GM21515 (cell line): ENCODE measurements at regions not wholly inside any gene's neighbourhood (a gene's known extent, or its start where the extent isn't known, plus 50 kb on each side); places are given as distances from the start of the nearest gene placed in this dataset.

Experiments
- ATAC-seq: cut with Tn5 transposase; IDR thresholded peaks from one replicate; pipeline ENCODE4 v1.9.1; 2021; ENCODE audit not compliant: unreplicated experiment

DNA sequence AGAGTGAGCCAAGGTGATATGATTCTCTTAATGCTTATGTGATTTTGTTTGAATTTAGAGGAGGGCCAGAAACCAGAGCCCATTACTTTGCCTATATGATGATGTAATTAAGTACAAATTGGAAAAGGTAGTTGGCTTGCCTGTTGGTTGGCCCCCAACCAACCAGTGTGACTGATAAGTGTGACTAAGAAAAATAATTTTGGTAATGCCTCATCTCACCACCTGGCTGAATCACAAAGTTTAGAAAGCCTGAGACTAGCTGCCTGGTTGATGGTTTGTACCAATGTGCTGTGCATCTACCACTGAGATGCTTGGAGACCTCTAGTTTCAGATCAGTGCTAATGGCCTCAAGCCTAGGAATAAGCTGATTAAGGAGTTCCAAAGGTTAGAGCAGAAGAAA lies 338.7 kb downstream of the CDH2 start:
- no peak for ATAC-seq

GRCh38 chr18:27826101-27826500 lies 350.8 kb downstream of the CDH2 start:
- ATAC-seq, result no peak

GRCh38 chr18:27825689-27826088 lies 351.2 kb downstream of the CDH2 start:
- ATAC-seq, result no peak

GRCh38 chr18:27824841-27825681 lies 351.9 kb downstream of the CDH2 start:
- ATAC-seq, result no peak

- no peak for ATAC-seq
Observed at GRCh38 chr18:27824275-27824674, 352.7 kb downstream of the CDH2 start.

DNA sequence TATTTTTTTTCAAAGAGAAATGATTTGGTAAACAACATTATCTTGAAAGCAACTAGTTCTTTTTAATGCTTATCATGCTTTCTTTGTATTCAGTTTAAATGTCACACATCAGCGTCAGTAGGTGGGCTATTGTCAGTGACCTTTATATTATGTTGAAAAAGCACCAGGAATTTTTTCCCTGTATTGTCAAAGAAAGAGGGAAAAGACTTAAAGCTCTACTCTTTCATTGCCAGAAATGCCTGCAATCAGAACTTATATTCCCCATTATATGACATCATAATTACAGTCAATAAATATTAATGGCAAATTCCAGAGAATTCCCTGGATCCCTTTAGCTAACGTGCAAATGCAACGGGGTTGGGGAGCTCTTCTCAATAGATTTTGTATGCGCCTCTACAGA lies 353.9 kb downstream of the CDH2 start:
- ATAC-seq, result no peak

- no peak for ATAC-seq
Observed at GRCh38 chr18:27808683-27809082, 368.2 kb downstream of the CDH2 start.

DNA sequence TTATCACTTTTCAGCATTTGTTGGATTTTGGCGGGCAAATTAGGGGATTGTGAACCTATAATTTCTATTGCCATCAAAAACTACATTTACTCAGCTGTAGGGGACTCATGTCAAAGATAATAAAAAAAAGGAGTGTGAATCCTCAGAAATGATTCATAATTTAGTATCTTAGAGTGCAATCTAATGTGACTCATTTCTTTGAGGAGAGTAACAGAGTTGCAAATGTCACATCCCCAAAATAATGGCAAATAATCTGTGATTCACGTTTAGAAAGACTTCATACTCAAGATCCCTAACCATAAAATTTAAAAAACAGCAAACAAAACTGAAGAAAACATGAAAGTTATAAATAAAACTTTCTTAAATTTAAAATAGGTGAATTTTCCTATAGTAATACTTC lies 373.0 kb downstream of the CDH2 start:
- no peak for ATAC-seq

- ATAC-seq, result no peak
Observed at GRCh38 chr18:27797484-27797883, 379.4 kb downstream of the CDH2 start.

DNA sequence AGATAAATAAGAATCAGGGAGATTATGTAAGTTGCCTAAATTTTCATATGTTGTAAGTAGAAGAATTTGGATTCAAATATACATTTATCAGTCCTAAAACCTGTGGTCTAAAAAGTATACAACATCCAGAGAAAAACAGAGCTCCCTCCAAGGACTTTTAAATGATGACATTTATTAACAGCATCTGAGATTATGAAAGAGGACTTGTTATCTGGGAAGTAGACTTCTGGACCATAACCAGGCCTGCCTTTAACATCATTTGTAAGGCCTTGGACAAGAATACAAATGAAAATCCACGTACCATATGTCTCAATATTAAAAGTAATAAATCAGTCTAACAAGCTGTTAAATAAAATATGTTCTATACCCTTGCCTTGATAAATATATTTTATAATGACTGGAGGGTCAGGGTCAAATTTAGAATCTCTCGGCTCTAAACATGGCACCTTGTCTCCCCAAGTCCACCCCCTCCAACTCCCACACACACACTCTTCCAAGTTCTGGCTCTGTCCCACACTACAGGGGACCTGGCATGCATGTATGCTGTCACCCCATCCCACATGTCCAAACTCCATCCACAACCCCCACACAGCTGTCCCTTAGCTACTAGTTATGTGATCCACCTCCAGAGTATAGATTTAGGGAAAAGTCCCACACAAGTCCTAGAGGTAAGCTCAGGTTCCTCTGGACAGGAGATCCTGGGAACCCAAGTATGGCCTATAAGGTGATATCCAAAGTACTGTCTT lies 382.6 kb downstream of the CDH2 start:
- ATAC-seq, result no peak

- no peak for ATAC-seq
Observed at GRCh38 chr18:27793013-27793785, 383.7 kb downstream of the CDH2 start.

DNA sequence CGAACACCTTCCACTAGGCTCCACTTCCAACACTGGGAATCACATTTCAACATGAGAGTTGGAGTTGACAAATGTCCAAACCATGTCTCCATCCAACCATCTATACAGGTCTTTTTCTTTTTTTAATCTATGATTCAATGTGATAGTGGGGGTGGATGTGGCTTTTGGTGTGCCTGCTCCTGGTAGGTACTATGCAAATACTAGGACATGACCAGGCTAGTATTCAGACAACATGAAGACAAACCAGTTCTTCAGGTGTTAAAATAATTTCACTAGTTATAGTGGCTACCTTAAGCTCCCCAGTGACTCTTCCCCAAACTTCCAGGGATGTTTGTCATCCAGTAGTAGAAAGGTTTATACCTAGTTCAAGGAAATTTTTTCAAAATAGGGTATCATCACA lies 387.5 kb downstream of the CDH2 start:
- ATAC-seq, result no peak

DNA sequence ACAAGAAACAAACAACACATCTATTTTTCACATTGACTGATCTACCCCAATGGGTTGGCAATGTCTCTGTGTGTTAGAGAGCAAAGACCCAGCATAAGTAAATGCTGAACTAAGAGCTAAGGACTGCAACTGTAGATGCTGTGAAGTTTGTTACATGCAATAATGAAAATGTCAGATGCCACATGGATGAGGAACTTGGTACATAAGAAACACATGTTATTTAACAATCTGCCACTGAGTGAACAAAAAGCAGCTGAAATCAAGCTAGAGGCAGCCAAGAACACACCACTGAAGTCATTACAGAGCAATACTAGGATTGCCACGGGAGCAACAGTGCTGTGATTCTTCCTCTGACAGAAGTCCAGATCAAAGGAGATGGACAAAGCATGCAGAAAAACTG lies 389.4 kb downstream of the CDH2 start:
- ATAC-seq, result no peak

DNA sequence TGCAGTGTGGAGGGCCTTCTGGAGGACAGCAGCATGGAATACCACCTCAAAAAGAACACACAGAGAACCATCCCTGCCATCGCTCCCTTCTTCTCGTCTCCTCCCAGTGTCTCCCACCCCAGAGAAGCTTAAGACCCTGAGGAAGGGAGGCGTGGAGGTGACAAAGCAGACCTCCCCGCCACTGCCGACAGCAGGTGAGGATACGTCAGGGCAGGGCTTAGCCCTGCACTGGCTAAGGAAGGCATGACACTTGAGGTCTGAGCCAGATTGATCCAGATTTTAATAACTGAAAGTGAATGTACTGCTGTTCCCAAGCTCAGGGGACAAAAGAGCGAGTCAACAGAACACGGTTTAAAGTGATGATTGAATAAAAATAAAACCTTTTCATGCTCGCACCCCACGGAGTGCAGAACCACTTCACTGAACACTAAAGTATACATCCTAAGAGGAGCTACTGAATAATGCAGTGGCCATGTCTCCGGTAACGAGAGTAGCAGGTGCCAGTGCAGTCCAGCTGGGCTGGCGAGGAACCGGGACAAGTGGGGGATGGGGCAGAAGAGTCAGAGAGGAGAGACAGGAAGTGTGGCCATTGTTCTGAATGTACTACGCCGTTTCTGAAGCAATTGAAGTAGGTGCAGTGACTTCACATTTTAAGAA lies 391.0 kb downstream of the CDH2 start:
- no peak for ATAC-seq

DNA sequence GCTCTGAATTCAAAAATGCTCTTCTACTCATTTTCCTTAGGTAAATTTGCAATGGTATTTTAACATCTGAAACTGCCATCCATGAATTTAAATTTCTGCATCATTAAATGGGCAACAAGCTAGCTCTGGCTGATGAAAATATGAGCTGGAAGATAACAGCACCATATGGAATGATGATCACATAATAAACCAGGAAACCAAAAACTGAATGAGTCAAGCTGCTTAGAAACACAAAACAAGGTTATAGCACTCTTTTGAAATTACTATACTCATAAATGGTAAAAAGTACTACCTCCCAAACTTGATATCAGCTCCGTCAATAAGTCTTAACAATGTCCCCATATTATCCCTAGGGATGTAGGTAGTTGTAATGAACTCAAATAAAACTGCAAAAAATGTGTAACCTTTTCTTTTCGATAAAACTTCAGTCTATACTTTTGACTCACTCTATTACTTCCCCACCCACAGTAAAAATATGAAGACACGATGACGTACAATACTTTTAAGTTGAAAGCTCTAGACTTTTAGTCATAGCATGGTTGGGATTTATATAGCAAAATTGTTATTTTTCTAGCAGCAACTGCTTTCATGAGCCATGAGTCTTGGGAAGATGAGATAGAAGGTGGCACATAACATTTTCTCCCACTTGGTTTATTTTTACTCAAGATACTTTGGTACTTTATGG lies 396.7 kb downstream of the CDH2 start:
- ATAC-seq, result no peak

DNA sequence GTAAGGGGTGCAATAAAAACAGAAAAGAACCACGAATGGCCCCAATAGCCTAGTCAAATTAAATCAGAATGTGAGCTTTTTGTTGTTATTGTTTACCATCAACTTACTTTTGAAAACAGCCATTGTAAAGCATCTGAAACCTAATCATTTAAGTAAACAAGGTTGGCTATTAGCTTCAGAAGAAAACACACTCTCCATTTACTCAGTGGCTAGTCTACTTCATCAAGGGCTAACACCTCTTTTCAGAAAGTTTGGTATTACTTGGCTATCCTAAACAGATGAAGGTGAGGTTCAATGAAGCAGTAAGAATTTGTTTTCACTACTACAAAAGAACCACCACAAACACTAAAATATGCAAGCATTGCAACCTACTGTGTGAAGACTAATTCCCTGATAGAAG lies 398.0 kb downstream of the CDH2 start:
- ATAC-seq, result no peak

DNA sequence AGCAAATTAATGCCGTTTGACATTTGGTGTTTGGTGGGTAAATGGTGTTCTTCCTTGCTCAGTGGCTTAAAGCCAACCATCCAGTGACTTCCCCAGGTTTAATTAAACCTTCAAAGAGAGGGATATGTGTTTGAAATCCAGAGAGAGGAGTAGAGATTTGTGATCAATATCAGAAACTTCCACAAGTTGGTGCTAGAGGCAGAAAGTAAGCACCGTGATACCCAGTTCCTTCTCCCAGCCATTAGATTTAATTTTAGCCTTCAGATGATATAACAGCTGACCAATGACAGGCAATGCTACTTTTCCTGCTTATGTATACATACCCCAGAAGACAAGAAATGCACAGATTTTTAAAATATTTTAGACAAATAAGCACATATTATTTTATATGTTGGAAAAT lies 398.5 kb downstream of the CDH2 start:
- ATAC-seq, result no peak

DNA sequence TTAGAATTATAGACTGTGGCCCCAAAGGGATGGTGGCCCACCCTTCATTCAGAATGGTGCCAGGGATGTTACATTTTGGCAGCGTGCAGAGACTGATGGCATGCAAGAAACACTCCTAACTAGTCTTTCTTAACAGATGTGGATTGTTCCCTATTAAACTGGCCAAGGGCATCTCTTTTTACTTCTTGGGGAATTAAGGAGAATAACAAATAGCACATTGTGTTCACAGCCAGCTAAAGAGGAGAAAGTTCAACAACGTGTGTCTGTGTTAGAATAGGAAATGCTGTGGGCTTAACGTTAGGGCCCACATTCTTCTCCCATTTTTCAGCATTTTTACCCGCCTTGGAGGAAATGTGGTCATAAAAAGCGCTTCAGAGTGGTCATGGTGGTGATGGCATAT lies 404.8 kb downstream of the CDH2 start:
- no peak for ATAC-seq

GRCh38 chr18:27771571-27771970 lies 405.4 kb downstream of the CDH2 start:
- no peak for ATAC-seq

GRCh38 chr18:27769152-27769551 lies 407.8 kb downstream of the CDH2 start:
- no peak for ATAC-seq

DNA sequence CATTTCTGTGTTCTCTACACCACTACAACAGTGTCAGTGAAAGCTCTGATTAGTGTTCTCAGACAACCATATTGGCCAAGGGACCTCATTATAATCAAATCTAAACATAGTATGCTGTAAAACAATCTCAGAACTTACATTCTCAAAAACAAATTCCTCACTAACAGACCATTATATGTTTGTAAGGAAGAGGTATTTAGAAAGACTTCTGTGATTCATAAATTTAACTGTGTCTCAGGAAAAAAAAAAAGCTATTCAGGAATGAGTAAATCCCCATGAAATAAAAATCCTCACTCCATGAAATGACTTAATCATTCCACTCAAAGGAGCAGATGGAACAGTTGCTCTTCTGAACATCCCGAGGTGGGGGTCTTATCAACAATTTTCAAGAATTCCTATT lies 413.0 kb downstream of the CDH2 start:
- no peak for ATAC-seq
